ENCODE measurements at regions not wholly inside any gene's neighbourhood (a gene's known extent, or its start where the extent isn't known, plus 50 kb on each side); places are given as distances from the start of the nearest gene placed in this dataset.

DNA sequence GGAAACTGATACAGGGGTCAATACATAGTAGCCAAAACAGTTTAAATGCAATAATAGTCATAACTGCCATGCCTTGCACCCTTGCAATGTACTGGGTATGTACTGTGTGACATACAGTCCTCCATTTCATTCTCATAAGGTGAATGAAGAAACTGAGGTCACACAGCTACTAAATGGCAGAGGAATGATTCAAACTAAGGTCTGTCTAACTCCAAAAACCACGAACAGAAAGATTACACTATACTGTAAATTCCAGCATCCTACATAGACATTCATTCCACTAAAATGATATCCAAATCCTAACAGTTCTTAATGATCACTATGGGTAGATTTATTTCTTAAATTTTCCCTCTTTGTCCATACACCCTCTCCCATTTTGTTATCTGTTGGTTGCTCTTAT is 238.1 kb upstream of the SERP2 start:
- no TSS peak for BruUV-seq (replicated peaks)
- no peak overlapping the region for H3K4me2 ChIP-seq (ENCODE audit: control insufficient read depth, insufficient read depth)
- ChIA-PET POLR2A (no interaction called here), RAD21 (ENCODE audit: unreplicated experiment) (no interaction called here), SMC1A (ENCODE audit: uncharacterized antibody, unreplicated experiment) (no interaction called here), CTCF (no interaction called here)
- no peak for ATAC-seq
- H3K4me3 ChIP-seq = no peak overlapping the region
- no peak for FAIRE-seq
- 0% methylated on average over 1 of the region's 1 CpG for WGBS (ENCODE audit: insufficient coverage, insufficient replicate concordance, low lambda C conversion rate, missing lambda C conversion rate)
- no peaks in the 10 kb centered on the region for H3K36me3 ChIP-seq (ENCODE audit: control insufficient read depth in 2 of 2, insufficient read depth in 2 of 2, low read length in 1 of 2)
- no peak for DNase-seq (ENCODE audit: low read depth, low spot score)
- H3K9ac ChIP-seq (ENCODE audit: control insufficient read depth, insufficient read depth, low read length) = no peak overlapping the region
- intact Hi-C loops (cut with micrococcal nuclease; ENCODE audit: unreplicated experiment) (no loop called here), in situ Hi-C loops (cut with MboI) (no loop called here)
- TF ChIP-seq SREBF2 (IDR thresholded peaks at IDR 0.05; ENCODE audit: low read length) (no peak), MTA3 (IDR thresholded peaks at IDR 0.05; ENCODE audit: borderline replicate concordance, low read length) (no peak), BCL11A (IDR thresholded peaks at IDR 0.05; ENCODE audit: low read depth, low read length) (no peak), SMAD1 (IDR thresholded peaks at IDR 0.05; ENCODE audit: low read depth, partially characterized antibody) (no peak), CBFB (IDR thresholded peaks at IDR 0.05; ENCODE audit: low read depth) (no peak), RCOR1 (conservative IDR thresholded peaks at IDR 0.05; ENCODE audit: low read depth, low read length) (no peak), CEBPB (IDR thresholded peaks at IDR 0.05; ENCODE audit: borderline replicate concordance in 1 of 2, low read depth in 2 of 2, low read length in 2 of 2) (no peak), ZZZ3 (IDR thresholded peaks at IDR 0.05; ENCODE audit: control insufficient read depth, insufficient read length, low read depth) (no peak), HDGF (IDR thresholded peaks at IDR 0.05) (no peak), CBX5 (IDR thresholded peaks at IDR 0.05; ENCODE audit: low read depth) (no peak), JUND (IDR thresholded peaks at IDR 0.05; ENCODE audit: low read depth, low read length) (no peak), SMARCA5 (IDR thresholded peaks at IDR 0.05) (no peak), NRF1 (conservative IDR thresholded peaks at IDR 0.05; ENCODE audit: low read depth, low read length) (no peak)
- TF ChIP-seq, protein P1, sequence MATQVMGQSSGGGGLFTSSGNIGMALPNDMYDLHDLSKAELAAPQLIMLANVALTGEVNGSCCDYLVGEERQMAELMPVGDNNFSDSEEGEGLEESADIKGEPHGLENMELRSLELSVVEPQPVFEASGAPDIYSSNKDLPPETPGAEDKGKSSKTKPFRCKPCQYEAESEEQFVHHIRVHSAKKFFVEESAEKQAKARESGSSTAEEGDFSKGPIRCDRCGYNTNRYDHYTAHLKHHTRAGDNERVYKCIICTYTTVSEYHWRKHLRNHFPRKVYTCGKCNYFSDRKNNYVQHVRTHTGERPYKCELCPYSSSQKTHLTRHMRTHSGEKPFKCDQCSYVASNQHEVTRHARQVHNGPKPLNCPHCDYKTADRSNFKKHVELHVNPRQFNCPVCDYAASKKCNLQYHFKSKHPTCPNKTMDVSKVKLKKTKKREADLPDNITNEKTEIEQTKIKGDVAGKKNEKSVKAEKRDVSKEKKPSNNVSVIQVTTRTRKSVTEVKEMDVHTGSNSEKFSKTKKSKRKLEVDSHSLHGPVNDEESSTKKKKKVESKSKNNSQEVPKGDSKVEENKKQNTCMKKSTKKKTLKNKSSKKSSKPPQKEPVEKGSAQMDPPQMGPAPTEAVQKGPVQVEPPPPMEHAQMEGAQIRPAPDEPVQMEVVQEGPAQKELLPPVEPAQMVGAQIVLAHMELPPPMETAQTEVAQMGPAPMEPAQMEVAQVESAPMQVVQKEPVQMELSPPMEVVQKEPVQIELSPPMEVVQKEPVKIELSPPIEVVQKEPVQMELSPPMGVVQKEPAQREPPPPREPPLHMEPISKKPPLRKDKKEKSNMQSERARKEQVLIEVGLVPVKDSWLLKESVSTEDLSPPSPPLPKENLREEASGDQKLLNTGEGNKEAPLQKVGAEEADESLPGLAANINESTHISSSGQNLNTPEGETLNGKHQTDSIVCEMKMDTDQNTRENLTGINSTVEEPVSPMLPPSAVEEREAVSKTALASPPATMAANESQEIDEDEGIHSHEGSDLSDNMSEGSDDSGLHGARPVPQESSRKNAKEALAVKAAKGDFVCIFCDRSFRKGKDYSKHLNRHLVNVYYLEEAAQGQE (IDR thresholded peaks at IDR 0.05; ENCODE audit: low read depth, low read length) = no peak
- TF ChIP-seq, protein P2, sequence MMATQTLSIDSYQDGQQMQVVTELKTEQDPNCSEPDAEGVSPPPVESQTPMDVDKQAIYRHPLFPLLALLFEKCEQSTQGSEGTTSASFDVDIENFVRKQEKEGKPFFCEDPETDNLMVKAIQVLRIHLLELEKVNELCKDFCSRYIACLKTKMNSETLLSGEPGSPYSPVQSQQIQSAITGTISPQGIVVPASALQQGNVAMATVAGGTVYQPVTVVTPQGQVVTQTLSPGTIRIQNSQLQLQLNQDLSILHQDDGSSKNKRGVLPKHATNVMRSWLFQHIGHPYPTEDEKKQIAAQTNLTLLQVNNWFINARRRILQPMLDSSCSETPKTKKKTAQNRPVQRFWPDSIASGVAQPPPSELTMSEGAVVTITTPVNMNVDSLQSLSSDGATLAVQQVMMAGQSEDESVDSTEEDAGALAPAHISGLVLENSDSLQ (IDR thresholded peaks at IDR 0.05) = no peak
- TF ChIP-seq, protein P3, sequence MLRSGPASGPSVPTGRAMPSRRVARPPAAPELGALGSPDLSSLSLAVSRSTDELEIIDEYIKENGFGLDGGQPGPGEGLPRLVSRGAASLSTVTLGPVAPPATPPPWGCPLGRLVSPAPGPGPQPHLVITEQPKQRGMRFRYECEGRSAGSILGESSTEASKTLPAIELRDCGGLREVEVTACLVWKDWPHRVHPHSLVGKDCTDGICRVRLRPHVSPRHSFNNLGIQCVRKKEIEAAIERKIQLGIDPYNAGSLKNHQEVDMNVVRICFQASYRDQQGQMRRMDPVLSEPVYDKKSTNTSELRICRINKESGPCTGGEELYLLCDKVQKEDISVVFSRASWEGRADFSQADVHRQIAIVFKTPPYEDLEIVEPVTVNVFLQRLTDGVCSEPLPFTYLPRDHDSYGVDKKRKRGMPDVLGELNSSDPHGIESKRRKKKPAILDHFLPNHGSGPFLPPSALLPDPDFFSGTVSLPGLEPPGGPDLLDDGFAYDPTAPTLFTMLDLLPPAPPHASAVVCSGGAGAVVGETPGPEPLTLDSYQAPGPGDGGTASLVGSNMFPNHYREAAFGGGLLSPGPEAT (IDR thresholded peaks at IDR 0.05; ENCODE audit: low read depth) = no peak
- H3K4me1 ChIP-seq (ENCODE audit: control insufficient read depth, insufficient read depth, low read length) = no peaks in the 10 kb centered on the region
- H4K20me1 ChIP-seq (ENCODE audit: control insufficient read depth, insufficient read depth) = no peaks in the 10 kb centered on the region
- no peak overlapping the region for H2AFZ ChIP-seq (ENCODE audit: control insufficient read depth, low read depth, low read length)
- no peaks in the 10 kb centered on the region; a peak in 1 of 4 replicates for H3K27me3 ChIP-seq (replicated peaks in 1 of 2; ENCODE audit: control insufficient read depth in 2 of 2, insufficient read depth in 2 of 2, low read length in 1 of 2)
- H3K79me2 ChIP-seq (ENCODE audit: control insufficient read depth, insufficient read depth, low read length) = no peaks in the 10 kb centered on the region
- H3K27ac ChIP-seq (ENCODE audit: control insufficient read depth, insufficient read depth) = no peak overlapping the region
- no peaks in the 10 kb centered on the region for H3K9me3 ChIP-seq (replicated peaks; ENCODE audit: control insufficient read depth, insufficient read depth, low read length)

Measured in GM12878 (cell line).